ENCODE measurements at regions not wholly inside any gene's neighbourhood (a gene's known extent, or its start where the extent isn't known, plus 50 kb on each side); places are given as distances from the start of the nearest gene placed in this dataset.
A peak's percentile ranks its signal among the peaks of the same experiment; 100 is the strongest.

DNA sequence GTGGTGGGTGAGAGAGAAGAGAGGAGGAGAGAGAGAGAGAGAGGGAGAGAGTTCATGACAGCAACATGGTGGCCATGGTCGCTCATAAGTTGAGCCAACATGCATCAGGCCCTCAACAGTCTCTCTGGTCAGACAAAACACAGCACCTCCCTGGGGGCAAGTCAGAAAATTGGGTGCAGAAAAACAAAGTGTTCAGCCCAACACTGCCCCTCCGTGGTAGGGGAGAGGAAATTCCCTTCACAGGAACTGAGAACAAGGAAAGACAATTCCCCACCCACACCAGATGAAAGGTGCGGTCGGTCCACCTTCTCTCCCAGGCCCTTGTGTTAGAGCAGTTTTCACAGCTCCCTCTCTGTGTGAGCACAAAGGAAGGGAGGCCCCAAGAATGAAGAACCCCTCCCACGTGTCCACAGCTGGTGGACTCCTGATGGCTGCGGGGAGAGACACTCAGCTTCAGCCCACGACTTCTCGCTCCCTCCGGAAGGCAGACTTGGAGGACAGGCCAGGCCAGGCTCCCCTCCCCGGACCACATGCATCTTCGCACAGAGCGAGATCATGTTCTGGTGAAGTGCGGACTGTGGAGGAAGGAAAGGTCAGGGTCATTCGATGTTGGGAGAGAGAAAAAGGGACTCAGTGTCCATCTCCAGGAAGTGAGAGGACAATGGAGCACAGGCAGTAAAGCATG lies 181.7 kb downstream of the ANAPC1 start:
- no peaks in the 10 kb centered on the region for H4K20me1 ChIP-seq (replicated peaks; ENCODE audit: control insufficient read depth, extremely low read depth, insufficient read depth, low read length)
- peak overlapping the region; percentile 65 for H2AFZ ChIP-seq (ENCODE audit: low read depth, low read length)
- peaks cover 41% of the 10 kb centered on the region for H3K4me1 ChIP-seq (ENCODE audit: control insufficient read depth, extremely low read depth, insufficient read depth, low read length)
- TF ChIP-seq EZH2 (IDR thresholded peaks at IDR 0.05; ENCODE audit: borderline replicate concordance, low read depth, low read length, severe bottlenecking) = no peak
- TF ChIP-seq, protein P1, sequence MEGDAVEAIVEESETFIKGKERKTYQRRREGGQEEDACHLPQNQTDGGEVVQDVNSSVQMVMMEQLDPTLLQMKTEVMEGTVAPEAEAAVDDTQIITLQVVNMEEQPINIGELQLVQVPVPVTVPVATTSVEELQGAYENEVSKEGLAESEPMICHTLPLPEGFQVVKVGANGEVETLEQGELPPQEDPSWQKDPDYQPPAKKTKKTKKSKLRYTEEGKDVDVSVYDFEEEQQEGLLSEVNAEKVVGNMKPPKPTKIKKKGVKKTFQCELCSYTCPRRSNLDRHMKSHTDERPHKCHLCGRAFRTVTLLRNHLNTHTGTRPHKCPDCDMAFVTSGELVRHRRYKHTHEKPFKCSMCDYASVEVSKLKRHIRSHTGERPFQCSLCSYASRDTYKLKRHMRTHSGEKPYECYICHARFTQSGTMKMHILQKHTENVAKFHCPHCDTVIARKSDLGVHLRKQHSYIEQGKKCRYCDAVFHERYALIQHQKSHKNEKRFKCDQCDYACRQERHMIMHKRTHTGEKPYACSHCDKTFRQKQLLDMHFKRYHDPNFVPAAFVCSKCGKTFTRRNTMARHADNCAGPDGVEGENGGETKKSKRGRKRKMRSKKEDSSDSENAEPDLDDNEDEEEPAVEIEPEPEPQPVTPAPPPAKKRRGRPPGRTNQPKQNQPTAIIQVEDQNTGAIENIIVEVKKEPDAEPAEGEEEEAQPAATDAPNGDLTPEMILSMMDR (IDR thresholded peaks at IDR 0.05; ENCODE audit: extremely low read depth in 1 of 2, insufficient read depth in 1 of 2, low read depth in 1 of 2, low read length in 2 of 2) = peak; percentile 61 to 87
- TSS peak; percentile 41 for BruUV-seq (replicated peaks)
- H3K79me2 ChIP-seq (ENCODE audit: control insufficient read depth, insufficient read depth, low read length) = no peaks in the 10 kb centered on the region
- no peaks in the 10 kb centered on the region for H3K27me3 ChIP-seq (ENCODE audit: control insufficient read depth in 2 of 2, insufficient read depth in 2 of 2, low read length in 2 of 2)
- peak overlapping the region; percentile 31 for H3K27ac ChIP-seq (ENCODE audit: insufficient read depth, low read depth, low read length)
- peak; percentile 66 for FAIRE-seq
- no peaks in the 10 kb centered on the region for H3K36me3 ChIP-seq (ENCODE audit: control insufficient read depth in 2 of 2, extremely low read depth in 1 of 2, insufficient read depth in 2 of 2, low read length in 2 of 2)
- no peaks in the 10 kb centered on the region for H3K9me1 ChIP-seq (replicated peaks; ENCODE audit: control insufficient read depth, extremely low read depth, insufficient read depth, low read length)
- no peak overlapping the region for H3K4me3 ChIP-seq (replicated peaks in 1 of 3; ENCODE audit: insufficient read depth in 1 of 3, low read depth in 1 of 3, low read length in 3 of 3)
- peak; percentile 52 for DNase-seq (ENCODE audit: low read depth, low spot score)
- CTCF ChIA-PET = interaction anchor here (0.6 to 2.1 kb wide), 7 partner anchors 7 to 890 kb away, joined by 3 to 8 read pairs (median 4); no protein-coding TSS in a partner anchor
- H3K9ac ChIP-seq (replicated peaks; ENCODE audit: extremely low read depth, insufficient read depth, low read length) = peak overlapping the region; percentile 39
- H3K9me3 ChIP-seq (replicated peaks; ENCODE audit: control insufficient read depth, insufficient read depth, low read length) = no peaks in the 10 kb centered on the region
- intact Hi-C loops (cut with micrococcal nuclease) (loop anchor here (1.0 to 5.0 kb wide), 4 partner anchors 35 to 891 kb away; no protein-coding TSS in a partner anchor), dilution Hi-C loops (cut with MboI; ENCODE audit: extremely low pct_ligation_motif_present, low sequenced_read_pairs) (no loop called here)
- H3K4me2 ChIP-seq (ENCODE audit: insufficient read depth, low read length) = peak overlapping the region; percentile 41
- POLR2A ChIA-PET = interaction anchor here (1.5 kb wide), 1 partner anchor 582 kb away, joined by 3 read pairs; the partner anchor contains the start of gene BCL2L11

DNA sequence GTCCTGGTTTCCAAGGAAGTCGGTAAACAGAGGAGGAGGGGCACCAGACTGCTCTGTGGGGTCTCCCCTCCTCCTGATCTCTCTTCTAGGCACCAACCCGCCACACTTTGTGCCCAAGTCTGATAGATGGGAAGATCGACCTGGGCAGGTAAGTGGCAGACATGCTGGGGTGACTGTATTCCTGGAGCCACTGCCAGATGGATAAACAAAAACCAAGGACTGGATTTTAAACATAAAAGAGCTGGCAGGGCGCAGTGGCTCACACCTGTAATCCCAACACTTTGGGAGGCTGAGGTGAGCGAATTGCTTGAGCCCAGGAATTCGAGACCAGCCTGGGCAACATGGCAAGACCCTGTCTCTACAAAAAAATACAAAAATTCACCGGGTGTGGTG lies 181.2 kb downstream of the ANAPC1 start:
- TF ChIP-seq GATA2 (IDR thresholded peaks at IDR 0.05; ENCODE audit: insufficient read depth, insufficient read length, low read depth, low read length) = no peak
- no peak for TF ChIP-seq POLR2A (IDR thresholded peaks at IDR 0.05; ENCODE audit: low read depth, low read length)
- TF ChIP-seq, protein P2, sequence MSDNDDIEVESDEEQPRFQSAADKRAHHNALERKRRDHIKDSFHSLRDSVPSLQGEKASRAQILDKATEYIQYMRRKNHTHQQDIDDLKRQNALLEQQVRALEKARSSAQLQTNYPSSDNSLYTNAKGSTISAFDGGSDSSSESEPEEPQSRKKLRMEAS (IDR thresholded peaks at IDR 0.05; ENCODE audit: insufficient read depth, insufficient read length) = no peak
- no peak for TF ChIP-seq JUN (IDR thresholded peaks at IDR 0.05; ENCODE audit: borderline replicate concordance, insufficient read depth, insufficient read length, low read depth)
- TF ChIP-seq EZH2 (IDR thresholded peaks at IDR 0.05; ENCODE audit: borderline replicate concordance, low read depth, low read length, severe bottlenecking) = no peak
- no peak for TF ChIP-seq POLR2AphosphoS5 (IDR thresholded peaks at IDR 0.05; ENCODE audit: insufficient read depth, low read depth, low read length)
- no peak for TF ChIP-seq FOS (IDR thresholded peaks at IDR 0.05; ENCODE audit: borderline replicate concordance, insufficient read depth, low read length)
- no peak for TF ChIP-seq MYC (IDR thresholded peaks at IDR 0.05; ENCODE audit: low read depth, low read length)
- TF ChIP-seq, protein P1 (IDR thresholded peaks at IDR 0.05; ENCODE audit: extremely low read depth in 1 of 2, insufficient read depth in 1 of 2, low read depth in 1 of 2, low read length in 2 of 2) = no peak
- Histone ChIP-seq H3K4me2 (ENCODE audit: insufficient read depth, low read length) (no peak overlapping the region), H3K9ac (replicated peaks; ENCODE audit: extremely low read depth, insufficient read depth, low read length) (no peak overlapping the region), H3K79me2 (ENCODE audit: control insufficient read depth, insufficient read depth, low read length) (no peaks in the 10 kb centered on the region), H3K4me3 (replicated peaks in 1 of 3; ENCODE audit: insufficient read depth in 1 of 3, low read depth in 1 of 3, low read length in 3 of 3) (no peak overlapping the region), H3K27ac (ENCODE audit: insufficient read depth, low read depth, low read length) (no peak overlapping the region), H3K9me3 (replicated peaks; ENCODE audit: control insufficient read depth, insufficient read depth, low read length) (no peaks in the 10 kb centered on the region), H4K20me1 (replicated peaks; ENCODE audit: control insufficient read depth, extremely low read depth, insufficient read depth, low read length) (no peaks in the 10 kb centered on the region), H3K9me1 (replicated peaks; ENCODE audit: control insufficient read depth, extremely low read depth, insufficient read depth, low read length) (no peaks in the 10 kb centered on the region), H3K36me3 (ENCODE audit: control insufficient read depth in 2 of 2, extremely low read depth in 1 of 2, insufficient read depth in 2 of 2, low read length in 2 of 2) (no peaks in the 10 kb centered on the region), H3K4me1 (ENCODE audit: control insufficient read depth, extremely low read depth, insufficient read depth, low read length) (peaks cover 41% of the 10 kb centered on the region), H3K27me3 (ENCODE audit: control insufficient read depth in 2 of 2, insufficient read depth in 2 of 2, low read length in 2 of 2) (no peaks in the 10 kb centered on the region), H2AFZ (ENCODE audit: low read depth, low read length) (peak overlapping the region; percentile 65)
- CTCF ChIA-PET = interaction anchor here (0.6 to 1.9 kb wide), 6 partner anchors 8 to 891 kb away, joined by 3 to 6 read pairs (median 4); no protein-coding TSS in a partner anchor
- no peak for DNase-seq (ENCODE audit: low read depth, low spot score)
- dilution Hi-C loops (cut with MboI; ENCODE audit: extremely low pct_ligation_motif_present, low sequenced_read_pairs) (no loop called here), intact Hi-C loops (cut with micrococcal nuclease) (loop anchor here (1.0 to 5.0 kb wide), 4 partner anchors 35 to 892 kb away; no protein-coding TSS in a partner anchor)
- no peak for FAIRE-seq
- POLR2A ChIA-PET = interaction anchor here (1.5 kb wide), 1 partner anchor 582 kb away, joined by 3 read pairs; the partner anchor contains the start of gene BCL2L11
- no TSS peak for BruUV-seq (replicated peaks)
